CD4-positive, alpha-beta T cell (primary cell): ENCODE measurements at regions not wholly inside any gene's neighbourhood (a gene's known extent, or its start where the extent isn't known, plus 50 kb on each side); places are given as distances from the start of the nearest gene placed in this dataset.

Experiments used
- ATAC-seq: fragments of 200-7000 bp; cut with Tn5 transposase; one replicate; pipeline ENCODE4 v1.10.0; 2022; ENCODE audit warnings: mild to moderate bottlenecking; ENCODE audit not compliant: poor library complexity
- CTCF ChIA-PET: fragments of 350-600 bp; sonication (Branson Sonifier 250); formaldehyde crosslinking; loops from one replicate; lab custom pipeline; 2021; ENCODE audit warnings: antibody characterized with exemption, inconsistent platforms; lab: Charles Lee
- POLR2A ChIA-PET: fragments of 350-600 bp; sonication (Branson Sonifier 250); formaldehyde crosslinking; loops from one replicate; lab custom pipeline; 2021; ENCODE audit warnings: antibody characterized with exemption, inconsistent platforms; lab: Charles Lee
- DNase-seq, 14 experiments: peaks; one replicate each; pipeline ENCODE4 v3.0.0-alpha.2; 2013 to 2020; ENCODE audit warnings: mixed read lengths in 2 of 14
- H3K27ac ChIP-seq, 2 donors: one replicate each; pipeline versions ENCODE4 v1.5.1 to v1.7.0; 2013; ENCODE audit warnings: low read length in 2 of 2, low read depth in 1 of 2, mild to moderate bottlenecking in 1 of 2
- H3K27me3 ChIP-seq, 2 experiments: 1 replicate in 1 of 2; 2 replicates in 1 of 2; pipeline versions ENCODE4 v1.6.1 to v1.7.0; 2013; ENCODE audit warnings: low read length in 2 of 2, control low read depth in 1 of 2, mild to moderate bottlenecking in 1 of 2, moderate library complexity in 1 of 2; ENCODE audit not compliant: insufficient read depth in 2 of 2, control insufficient read depth in 1 of 2
- H3K36me3 ChIP-seq: one replicate; pipeline ENCODE4 v1.6.1; 2013; ENCODE audit warnings: low read length, control low read depth; ENCODE audit not compliant: insufficient read depth
- H3K4me1 ChIP-seq: one replicate; pipeline ENCODE4 v1.6.1; 2013; ENCODE audit warnings: low read length, control low read depth; ENCODE audit not compliant: insufficient read depth
- H3K4me3 ChIP-seq: one replicate; pipeline ENCODE4 v1.5.1; 2013; ENCODE audit warnings: mild to moderate bottlenecking, low read length, moderate library complexity
- H3K9me3 ChIP-seq, 2 experiments: 1 replicate in 1 of 2; 2 replicates in 1 of 2; pipeline versions ENCODE4 v1.6.1 to v1.7.0; 2013; ENCODE audit warnings: low read length in 2 of 2, mild to moderate bottlenecking in 2 of 2, control low read depth in 1 of 2, moderate library complexity in 1 of 2; ENCODE audit not compliant: control insufficient read depth in 1 of 2, insufficient read depth in 1 of 2
- H3K27ac Mint-ChIP-seq: one replicate; pipeline ENCODE4 v1.8.0; 2020; ENCODE audit warnings: mixed read lengths
- H3K27me3 Mint-ChIP-seq: one replicate; pipeline ENCODE4 v1.8.0; 2021; ENCODE audit warnings: mixed read lengths
- H3K36me3 Mint-ChIP-seq: one replicate; pipeline ENCODE4 v1.8.0; 2021; ENCODE audit warnings: low read depth, mixed read lengths
- H3K4me1 Mint-ChIP-seq: one replicate; pipeline ENCODE4 v1.8.0; 2021; ENCODE audit warnings: low read depth, mixed read lengths
- H3K4me3 Mint-ChIP-seq: one replicate; pipeline ENCODE4 v1.8.0; 2020; ENCODE audit warnings: mild to moderate bottlenecking, mixed read lengths
- H3K9me3 Mint-ChIP-seq: one replicate; pipeline ENCODE4 v1.8.0; 2020; ENCODE audit warnings: mixed read lengths
- intact Hi-C, 2 experiments: fragments of 100-400 bp; cut with DNase I in 1 of 2; cut with micrococcal nuclease in 1 of 2; formaldehyde crosslinking; loops; one replicate each; pipeline versions ENCODE4 v1.15.1 to v1.9.0; 2023 to 2025; cut with DNase I, micrococcal nuclease
- TF ChIP-seq, protein P1 (sequence below): fragments of 200-600 bp; IDR thresholded peaks from one replicate; pipeline ENCODE4 v1.8.0; 2022; ENCODE audit warnings: antibody characterized with exemption, mild to moderate bottlenecking

DNA sequence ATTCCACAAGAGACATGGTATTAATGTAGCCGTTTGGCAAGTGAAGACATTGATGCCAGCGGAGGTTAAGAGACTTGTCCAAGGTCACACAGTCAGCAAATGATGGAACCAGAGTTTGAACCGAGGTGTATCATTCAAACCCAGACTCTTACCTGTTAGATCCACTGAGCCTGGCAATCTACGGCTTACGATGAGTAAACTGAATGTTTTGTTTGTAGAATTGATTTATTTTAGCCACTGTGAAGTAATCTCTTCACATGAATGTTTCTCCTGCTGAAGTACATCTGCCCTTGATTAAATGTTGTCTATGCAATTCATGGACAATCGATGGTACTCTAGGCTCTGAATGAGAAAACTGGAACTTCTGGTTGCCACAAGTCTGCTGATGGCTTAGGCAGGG is 155.5 kb upstream of the NAV2 start:
- TF ChIP-seq, protein P1, sequence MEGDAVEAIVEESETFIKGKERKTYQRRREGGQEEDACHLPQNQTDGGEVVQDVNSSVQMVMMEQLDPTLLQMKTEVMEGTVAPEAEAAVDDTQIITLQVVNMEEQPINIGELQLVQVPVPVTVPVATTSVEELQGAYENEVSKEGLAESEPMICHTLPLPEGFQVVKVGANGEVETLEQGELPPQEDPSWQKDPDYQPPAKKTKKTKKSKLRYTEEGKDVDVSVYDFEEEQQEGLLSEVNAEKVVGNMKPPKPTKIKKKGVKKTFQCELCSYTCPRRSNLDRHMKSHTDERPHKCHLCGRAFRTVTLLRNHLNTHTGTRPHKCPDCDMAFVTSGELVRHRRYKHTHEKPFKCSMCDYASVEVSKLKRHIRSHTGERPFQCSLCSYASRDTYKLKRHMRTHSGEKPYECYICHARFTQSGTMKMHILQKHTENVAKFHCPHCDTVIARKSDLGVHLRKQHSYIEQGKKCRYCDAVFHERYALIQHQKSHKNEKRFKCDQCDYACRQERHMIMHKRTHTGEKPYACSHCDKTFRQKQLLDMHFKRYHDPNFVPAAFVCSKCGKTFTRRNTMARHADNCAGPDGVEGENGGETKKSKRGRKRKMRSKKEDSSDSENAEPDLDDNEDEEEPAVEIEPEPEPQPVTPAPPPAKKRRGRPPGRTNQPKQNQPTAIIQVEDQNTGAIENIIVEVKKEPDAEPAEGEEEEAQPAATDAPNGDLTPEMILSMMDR = no peak
- Histone ChIP-seq H3K4me1 (peaks cover 3% of the 10 kb centered on the region), H3K27ac (no peak overlapping the region), H3K36me3 (no peaks in the 10 kb centered on the region), H3K9me3 (no peaks in the 10 kb centered on the region), H3K27me3 (peaks cover 0 to 4% of the 10 kb centered on the region in 2 experiments), H3K4me3 (no peak overlapping the region)
- intact Hi-C loops = loop anchor here in 1 of 2 experiments (10.0 kb wide), 2 partner anchors 292 to 1442 kb away; no protein-coding TSS in a partner anchor
- no peaks in the 10 kb centered on the region for H3K4me1 Mint-ChIP-seq
- CTCF ChIA-PET = interaction anchor here (1.0 kb wide), 1 partner anchor 185 kb away, joined by 8 read pairs; no protein-coding TSS in a partner anchor
- H3K9me3 Mint-ChIP-seq = no peaks in the 10 kb centered on the region
- no peak overlapping the region for H3K4me3 Mint-ChIP-seq
- DNase-seq = no peak
- POLR2A ChIA-PET = no interaction called here
- no peak overlapping the region for H3K27ac Mint-ChIP-seq
- H3K27me3 Mint-ChIP-seq = peaks cover 34% of the 10 kb centered on the region
- ATAC-seq = no peak
- no peaks in the 10 kb centered on the region for H3K36me3 Mint-ChIP-seq

DNA sequence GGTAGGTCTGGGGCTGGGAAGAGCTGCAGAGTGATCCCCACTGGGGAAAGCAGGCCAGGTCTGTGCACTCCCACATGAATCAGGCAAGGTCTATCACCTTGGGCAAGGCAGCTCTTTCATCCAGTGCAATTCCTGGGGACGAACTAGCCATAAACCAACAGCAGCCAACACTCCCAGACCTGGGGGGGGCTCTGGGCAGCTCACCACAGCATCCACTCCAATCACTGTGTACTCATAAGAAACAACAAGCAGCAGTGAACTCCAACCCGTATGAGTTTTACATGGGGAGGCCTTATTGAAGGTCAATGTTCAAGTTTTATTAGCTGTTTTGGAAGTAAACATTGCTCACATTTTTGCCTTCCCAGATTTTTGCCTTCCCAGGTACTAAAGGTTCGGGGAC is 157.4 kb upstream of the NAV2 start:
- POLR2A ChIA-PET = no interaction called here
- Mint-ChIP-seq H3K36me3 (no peaks in the 10 kb centered on the region), H3K4me1 (no peaks in the 10 kb centered on the region), H3K4me3 (no peak overlapping the region), H3K27me3 (peaks cover 30% of the 10 kb centered on the region), H3K27ac (no peak overlapping the region), H3K9me3 (no peaks in the 10 kb centered on the region)
- Histone ChIP-seq H3K27ac (no peak overlapping the region), H3K9me3 (no peaks in the 10 kb centered on the region), H3K4me1 (peaks cover 3% of the 10 kb centered on the region), H3K4me3 (no peak overlapping the region), H3K36me3 (no peaks in the 10 kb centered on the region), H3K27me3 (peaks cover 0 to 4% of the 10 kb centered on the region in 2 experiments)
- intact Hi-C loops = loop anchor here in 1 of 2 experiments (10.0 kb wide), 2 partner anchors 290 to 1440 kb away; no protein-coding TSS in a partner anchor
- TF ChIP-seq, protein P1 = no peak
- DNase-seq (no peak), ATAC-seq (no peak)
- CTCF ChIA-PET = interaction anchor here (1.5 kb wide), 1 partner anchor 8 kb away, joined by 5 read pairs; no protein-coding TSS in a partner anchor

- POLR2A ChIA-PET = no interaction called here
- no peaks in the 10 kb centered on the region for H3K9me3 Mint-ChIP-seq
- peak; percentile 48 for ATAC-seq
These were observed 158.8 kb upstream of the NAV2 start for GRCh38 chr11:19553683-19554333.

More at GRCh38 chr11:19553683-19554333, 158.8 kb upstream of the NAV2 start:
- Mint-ChIP-seq H3K4me3 (no peak overlapping the region), H3K36me3 (no peaks in the 10 kb centered on the region), H3K27ac (no peak overlapping the region), H3K27me3 (peaks cover 20% of the 10 kb centered on the region), H3K4me1 (no peaks in the 10 kb centered on the region)
- Histone ChIP-seq H3K4me1 (peaks cover 3% of the 10 kb centered on the region), H3K36me3 (no peaks in the 10 kb centered on the region), H3K27me3 (peaks cover 0 to 1% of the 10 kb centered on the region in 2 experiments), H3K27ac (no peak overlapping the region), H3K4me3 (no peak overlapping the region), H3K9me3 (no peaks in the 10 kb centered on the region)
- peak; percentile 37 to 74 (median 54) for DNase-seq
- TF ChIP-seq, protein P1 = peak; percentile 75
- CTCF ChIA-PET = interaction anchor here (1.5 kb wide), 2 partner anchors 10 to 482 kb away, joined by 4 to 5 read pairs; no protein-coding TSS in a partner anchor
- intact Hi-C loops = loop anchor here (5.0 to 10.0 kb wide), 3 partner anchors 289 to 1439 kb away; no protein-coding TSS in a partner anchor
